WTC11 (cell line): ENCODE measurements at regions not wholly inside any gene's neighbourhood (a gene's known extent, or its start where the extent isn't known, plus 50 kb on each side); places are given as distances from the start of the nearest gene placed in this dataset.

Experiments
- ATAC-seq: fragments of 200-7000 bp; cut with Tn5 transposase; 2 replicates; pipeline ENCODE4 v1.10.0; 2021; ENCODE audit warnings: mild to moderate bottlenecking, moderate library complexity
- CTCF ChIA-PET: fragments of 300-600 bp; sonication (Branson Sonifier 250); formaldehyde crosslinking; loops from one replicate; lab custom pipeline; 2021; ENCODE audit warnings: antibody characterized with exemption; lab: Charles Lee
- POLR2A ChIA-PET: fragments of 350-600 bp; sonication (Branson Sonifier 250); formaldehyde crosslinking; loops from one replicate; lab custom pipeline; 2021; ENCODE audit warnings: antibody characterized with exemption; lab: Charles Lee
- DNase-seq: peaks from one replicate; pipeline ENCODE4 v3.0.0; 2021; ENCODE audit warnings: low spot score
- H3K27ac Mint-ChIP-seq: 2 replicates; pipeline ENCODE4 v1.8.0; 2021; ENCODE audit warnings: mixed read lengths
- H3K27me3 Mint-ChIP-seq: 2 replicates; pipeline ENCODE4 v1.8.0; 2021; ENCODE audit warnings: low read depth, mild to moderate bottlenecking, moderate library complexity, mixed read lengths
- H3K36me3 Mint-ChIP-seq: 2 replicates; pipeline ENCODE4 v1.8.0; 2021; ENCODE audit warnings: mixed read lengths
- H3K4me1 Mint-ChIP-seq: 2 replicates; pipeline ENCODE4 v1.8.0; 2022; ENCODE audit warnings: mixed read lengths
- H3K4me3 Mint-ChIP-seq: 2 replicates; pipeline ENCODE4 v1.8.0; 2021; ENCODE audit warnings: mild to moderate bottlenecking, moderate library complexity, mixed read lengths
- H3K9me3 Mint-ChIP-seq: 2 replicates; pipeline ENCODE4 v1.8.0; 2021; ENCODE audit warnings: mixed read lengths
- CTCF ChIP-seq: fragments of 200-600 bp; IDR thresholded peaks from 2 replicates; pipeline ENCODE4 v1.8.0; 2022; ENCODE audit warnings: antibody characterized with exemption
- E2F1 ChIP-seq: sonication (generic); formaldehyde crosslinking; IDR thresholded peaks from 2 replicates; pipeline ENCODE4 v1.8.0; 2022; ENCODE audit warnings: mild to moderate bottlenecking, missing genetic modification reagents
- EMX1 ChIP-seq: fragments of 250-450 bp; sonication (Bioruptor Pico); IDR thresholded peaks from 2 replicates; pipeline ENCODE4 v1.8.0; 2021; ENCODE audit warnings: mild to moderate bottlenecking
- ESRRA ChIP-seq: sonication (generic); formaldehyde crosslinking; IDR thresholded peaks from 2 replicates; pipeline ENCODE4 v1.8.1; 2022; ENCODE audit warnings: mild to moderate bottlenecking, missing genetic modification reagents, borderline replicate concordance
- GABPB1 ChIP-seq: sonication (generic); formaldehyde crosslinking; IDR thresholded peaks from 2 replicates; pipeline ENCODE4 v1.8.1; 2023; ENCODE audit warnings: mild to moderate bottlenecking, missing genetic modification reagents
- GRHL2 ChIP-seq: fragments of 250-450 bp; sonication (Bioruptor Pico); IDR thresholded peaks from 2 replicates; pipeline ENCODE4 v1.8.0; 2022; ENCODE audit warnings: mild to moderate bottlenecking, moderate library complexity; ENCODE audit not compliant: insufficient replicate concordance, severe bottlenecking
- GTF2I ChIP-seq: fragments of 250-450 bp; sonication (Bioruptor Pico); conservative IDR thresholded peaks from 2 replicates; pipeline ENCODE4 v1.4.0; 2021; ENCODE audit warnings: mild to moderate bottlenecking
- HMGA2 ChIP-seq: fragments of 250-450 bp; sonication (Bioruptor Pico); IDR thresholded peaks from 2 replicates; pipeline ENCODE4 v1.4.0; 2021; ENCODE audit warnings: mild to moderate bottlenecking, moderate library complexity
- HMGXB4 ChIP-seq: sonication (generic); formaldehyde crosslinking; IDR thresholded peaks from 2 replicates; pipeline ENCODE4 v1.8.1; 2023; ENCODE audit warnings: mild to moderate bottlenecking, moderate library complexity, missing genetic modification reagents
- IRF1 ChIP-seq: sonication (generic); formaldehyde crosslinking; IDR thresholded peaks from 2 replicates; pipeline ENCODE4 v1.8.0; 2023; ENCODE audit warnings: missing genetic modification reagents
- MLX ChIP-seq: sonication (generic); formaldehyde crosslinking; IDR thresholded peaks from 2 replicates; pipeline ENCODE4 v1.8.1; 2023; ENCODE audit warnings: mild to moderate bottlenecking, missing genetic modification reagents, moderate library complexity
- NFYB ChIP-seq: sonication (generic); formaldehyde crosslinking; conservative IDR thresholded peaks from 2 replicates; pipeline ENCODE4 v1.8.0; 2022; ENCODE audit warnings: low read depth, missing genetic modification reagents
- SMAD4 ChIP-seq: sonication (generic); formaldehyde crosslinking; IDR thresholded peaks from 2 replicates; pipeline ENCODE4 v1.8.0; 2022; ENCODE audit warnings: mild to moderate bottlenecking, missing genetic modification reagents
- TEAD4 ChIP-seq: sonication (generic); formaldehyde crosslinking; IDR thresholded peaks from 2 replicates; pipeline ENCODE4 v1.8.0; 2022; ENCODE audit warnings: mild to moderate bottlenecking, missing genetic modification reagents
- ZBTB21 ChIP-seq: sonication (generic); formaldehyde crosslinking; IDR thresholded peaks from 2 replicates; pipeline ENCODE4 v1.8.1; 2023; ENCODE audit warnings: mild to moderate bottlenecking, missing genetic modification reagents, borderline replicate concordance
- ZNF263 ChIP-seq: sonication (generic); formaldehyde crosslinking; IDR thresholded peaks from 2 replicates; pipeline ENCODE4 v1.8.1; 2022; ENCODE audit warnings: low read depth, mild to moderate bottlenecking, moderate library complexity, missing genetic modification reagents
- TF ChIP-seq, protein P1 (sequence below): sonication (generic); formaldehyde crosslinking; IDR thresholded peaks from 2 replicates; pipeline ENCODE4 v1.8.0; 2023; ENCODE audit warnings: mild to moderate bottlenecking, missing genetic modification reagents
- TF ChIP-seq, protein P2 (sequence below): sonication (generic); formaldehyde crosslinking; IDR thresholded peaks from 2 replicates; pipeline ENCODE4 v1.8.0; 2022; ENCODE audit warnings: mild to moderate bottlenecking, missing genetic modification reagents

- CTCF ChIA-PET, result interaction anchor here (0.6 to 3.5 kb wide), 2 partner anchors 14 to 114 kb away, joined by 3 to 26 read pairs; no protein-coding TSS in a partner anchor
- ATAC-seq (no peak), DNase-seq (no peak)
- Mint-ChIP-seq H3K4me1 (peaks cover 7% of the 10 kb centered on the region), H3K9me3 (no peaks in the 10 kb centered on the region), H3K4me3 (no peak overlapping the region), H3K27me3 (peaks cover 8% of the 10 kb centered on the region), H3K27ac (no peak overlapping the region), H3K36me3 (no peaks in the 10 kb centered on the region)
- POLR2A ChIA-PET, result no interaction called here
- TF ChIP-seq MLX (CRISPR knock-in tag) (no peak), GRHL2 (no peak), IRF1 (CRISPR knock-in tag) (no peak), ZNF263 (no peak), ESRRA (CRISPR knock-in tag) (no peak), CTCF (no peak), EMX1 (CRISPR knock-in tag) (no peak), ZBTB21 (CRISPR knock-in tag) (no peak), GTF2I (no peak), GABPB1 (no peak), NFYB (CRISPR knock-in tag) (no peak)
- TF ChIP-seq, protein P1, sequence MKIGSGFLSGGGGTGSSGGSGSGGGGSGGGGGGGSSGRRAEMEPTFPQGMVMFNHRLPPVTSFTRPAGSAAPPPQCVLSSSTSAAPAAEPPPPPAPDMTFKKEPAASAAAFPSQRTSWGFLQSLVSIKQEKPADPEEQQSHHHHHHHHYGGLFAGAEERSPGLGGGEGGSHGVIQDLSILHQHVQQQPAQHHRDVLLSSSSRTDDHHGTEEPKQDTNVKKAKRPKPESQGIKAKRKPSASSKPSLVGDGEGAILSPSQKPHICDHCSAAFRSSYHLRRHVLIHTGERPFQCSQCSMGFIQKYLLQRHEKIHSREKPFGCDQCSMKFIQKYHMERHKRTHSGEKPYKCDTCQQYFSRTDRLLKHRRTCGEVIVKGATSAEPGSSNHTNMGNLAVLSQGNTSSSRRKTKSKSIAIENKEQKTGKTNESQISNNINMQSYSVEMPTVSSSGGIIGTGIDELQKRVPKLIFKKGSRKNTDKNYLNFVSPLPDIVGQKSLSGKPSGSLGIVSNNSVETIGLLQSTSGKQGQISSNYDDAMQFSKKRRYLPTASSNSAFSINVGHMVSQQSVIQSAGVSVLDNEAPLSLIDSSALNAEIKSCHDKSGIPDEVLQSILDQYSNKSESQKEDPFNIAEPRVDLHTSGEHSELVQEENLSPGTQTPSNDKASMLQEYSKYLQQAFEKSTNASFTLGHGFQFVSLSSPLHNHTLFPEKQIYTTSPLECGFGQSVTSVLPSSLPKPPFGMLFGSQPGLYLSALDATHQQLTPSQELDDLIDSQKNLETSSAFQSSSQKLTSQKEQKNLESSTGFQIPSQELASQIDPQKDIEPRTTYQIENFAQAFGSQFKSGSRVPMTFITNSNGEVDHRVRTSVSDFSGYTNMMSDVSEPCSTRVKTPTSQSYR (CRISPR knock-in tag), result no peak
- TF ChIP-seq, protein P2, sequence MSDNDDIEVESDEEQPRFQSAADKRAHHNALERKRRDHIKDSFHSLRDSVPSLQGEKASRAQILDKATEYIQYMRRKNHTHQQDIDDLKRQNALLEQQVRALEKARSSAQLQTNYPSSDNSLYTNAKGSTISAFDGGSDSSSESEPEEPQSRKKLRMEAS (CRISPR knock-in tag), result no peak
These were observed 168.5 kb upstream of the GLI2 start for GRCh38 chr2:120567128-120567527.

- Mint-ChIP-seq H3K9me3 (no peaks in the 10 kb centered on the region), H3K4me1 (peaks cover 7% of the 10 kb centered on the region), H3K4me3 (no peak overlapping the region), H3K27me3 (peaks cover 20% of the 10 kb centered on the region), H3K36me3 (no peaks in the 10 kb centered on the region), H3K27ac (no peak overlapping the region)
- ATAC-seq (no peak), DNase-seq (no peak)
- ChIA-PET POLR2A (no interaction called here), CTCF (no interaction called here)
- no peak for TF ChIP-seq TEAD4 (CRISPR knock-in tag)
- no peak for TF ChIP-seq HMGA2 (CRISPR knock-in tag)
- no peak for TF ChIP-seq SMAD4
- TF ChIP-seq HMGXB4 (CRISPR knock-in tag), result no peak
- no peak for TF ChIP-seq E2F1 (CRISPR knock-in tag)
- TF ChIP-seq, all 79 proteins: peak for 0
These were observed 167.3 kb upstream of the GLI2 start for GRCh38 chr2:120568089-120568974.
